GM13976 (cell line): ENCODE measurements at regions not wholly inside any gene's neighbourhood (a gene's known extent, or its start where the extent isn't known, plus 50 kb on each side); places are given as distances from the start of the nearest gene placed in this dataset.

ENCODE experiments used
- DNase-seq: peaks from one replicate; pipeline ENCODE4 v3.0.0; 2012; ENCODE audit warnings: low spot score
- CTCF ChIP-seq: IDR thresholded peaks from 2 replicates; pipeline ENCODE4 v1.5.1; 2012; ENCODE audit warnings: borderline replicate concordance, mild to moderate bottlenecking; ENCODE audit not compliant: insufficient read depth; ENCODE audit errors: extremely low read depth, missing control alignments, control extremely low read depth
- in situ Hi-C: fragments of 300-500 bp; cut with MboI; formaldehyde crosslinking; loops from one replicate; pipeline ENCODE4 v1.12.0; 2022; ENCODE audit warnings: low sequenced_read_pairs, mixed read lengths, inconsistent platforms; ENCODE audit not compliant: unreplicated experiment

GRCh38 chr7:13656330-13656729 is 333.1 kb downstream of the ETV1 start:
- DNase-seq: no peak
- in situ Hi-C loops: no loop called here
- TF ChIP-seq CTCF: no peak

GRCh38 chr7:13673290-13673689 is 316.2 kb downstream of the ETV1 start:
- in situ Hi-C loops: no loop called here
- no peak for DNase-seq

GRCh38 chr7:13682626-13683025 is 306.8 kb downstream of the ETV1 start:
- in situ Hi-C loops: no loop called here
- no peak for DNase-seq
- no peak for TF ChIP-seq CTCF

More at GRCh38 chr7:13673290-13673689, 316.2 kb downstream of the ETV1 start:
- no peak for TF ChIP-seq CTCF

GRCh38 chr7:13687500-13687899 is 302.0 kb downstream of the ETV1 start:
- no peak for DNase-seq
- TF ChIP-seq CTCF: no peak
- in situ Hi-C loops: no loop called here

- in situ Hi-C loops: no loop called here
- no peak for TF ChIP-seq CTCF
- no peak for DNase-seq
Observed at GRCh38 chr7:13692548-13692947, 296.9 kb downstream of the ETV1 start.

- TF ChIP-seq CTCF: no peak
- in situ Hi-C loops: no loop called here
Observed at GRCh38 chr7:13702251-13702650, 287.2 kb downstream of the ETV1 start.

GRCh38 chr7:13708670-13709069 is 280.8 kb downstream of the ETV1 start:
- in situ Hi-C loops: no loop called here
- no peak for DNase-seq
- no peak for TF ChIP-seq CTCF

More at GRCh38 chr7:13702251-13702650, 287.2 kb downstream of the ETV1 start:
- no peak for DNase-seq
